HG03432 (cell line): ENCODE measurements at regions not wholly inside any gene's neighbourhood (a gene's known extent, or its start where the extent isn't known, plus 50 kb on each side); places are given as distances from the start of the nearest gene placed in this dataset.
"Not testable (repeated sequence)": the region's sequence is repeated elsewhere in the genome, so short reads cannot be mapped to it uniquely, and the experiment has no call there.

Experiments
- ATAC-seq: cut with Tn5 transposase; IDR thresholded peaks from one replicate; pipeline ENCODE4 v1.9.1; 2021; ENCODE audit warnings: mild to moderate bottlenecking, moderate library complexity; ENCODE audit not compliant: unreplicated experiment

DNA sequence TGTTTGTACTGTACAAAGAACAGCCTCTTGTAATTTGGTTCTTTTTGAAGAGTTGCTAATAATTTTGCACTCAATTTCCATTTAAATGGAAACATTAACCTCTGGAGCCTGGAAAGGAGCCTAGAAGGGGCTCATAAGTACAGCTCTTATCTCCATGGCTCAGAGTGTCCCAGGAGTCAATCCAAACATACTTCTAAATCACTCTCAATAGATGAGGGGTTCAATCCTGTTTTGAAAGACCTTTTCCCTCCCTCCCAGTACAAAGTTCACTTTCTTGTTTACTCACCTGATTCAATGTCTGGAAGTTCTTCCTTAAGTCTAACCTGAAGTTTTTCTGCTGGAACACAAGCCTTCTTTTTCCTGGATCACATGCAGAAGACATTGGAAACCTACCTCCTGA lies 273.0 kb upstream of the PLET1 start:
- no peak for ATAC-seq

DNA sequence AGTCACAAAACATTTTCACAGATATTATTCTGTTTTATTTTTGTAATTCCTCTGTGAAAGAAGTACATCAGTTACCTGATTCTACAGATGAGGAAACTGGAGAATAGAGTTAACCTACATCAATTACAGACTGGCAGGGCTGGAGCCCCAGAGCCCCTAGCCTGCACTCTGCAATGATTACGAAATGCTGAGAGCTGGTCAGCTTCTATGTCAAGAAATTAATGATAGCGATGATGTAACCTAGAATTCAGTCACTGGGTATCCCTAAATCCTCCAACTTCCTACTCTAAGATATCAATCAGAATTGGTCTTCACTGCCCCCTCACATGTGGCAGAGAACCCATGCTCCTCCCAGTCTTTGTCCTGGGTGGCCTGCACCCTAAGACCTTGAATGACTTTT lies 273.5 kb upstream of the PLET1 start:
- ATAC-seq = no peak

- ATAC-seq = no peak
These were observed 276.4 kb upstream of the PLET1 start for GRCh38 chr11:112537026-112537425.

GRCh38 chr11:112537846-112538330 lies 277.2 kb upstream of the PLET1 start:
- ATAC-seq = no peak

GRCh38 chr11:112538534-112539280 lies 278.0 kb upstream of the PLET1 start:
- ATAC-seq = no peak

GRCh38 chr11:112539281-112539555 lies 278.6 kb upstream of the PLET1 start:
- not testable (repeated sequence) for ATAC-seq

GRCh38 chr11:112539741-112540140 lies 279.1 kb upstream of the PLET1 start:
- no peak for ATAC-seq

- ATAC-seq = no peak
These were observed 279.6 kb upstream of the PLET1 start for GRCh38 chr11:112540261-112540660.

DNA sequence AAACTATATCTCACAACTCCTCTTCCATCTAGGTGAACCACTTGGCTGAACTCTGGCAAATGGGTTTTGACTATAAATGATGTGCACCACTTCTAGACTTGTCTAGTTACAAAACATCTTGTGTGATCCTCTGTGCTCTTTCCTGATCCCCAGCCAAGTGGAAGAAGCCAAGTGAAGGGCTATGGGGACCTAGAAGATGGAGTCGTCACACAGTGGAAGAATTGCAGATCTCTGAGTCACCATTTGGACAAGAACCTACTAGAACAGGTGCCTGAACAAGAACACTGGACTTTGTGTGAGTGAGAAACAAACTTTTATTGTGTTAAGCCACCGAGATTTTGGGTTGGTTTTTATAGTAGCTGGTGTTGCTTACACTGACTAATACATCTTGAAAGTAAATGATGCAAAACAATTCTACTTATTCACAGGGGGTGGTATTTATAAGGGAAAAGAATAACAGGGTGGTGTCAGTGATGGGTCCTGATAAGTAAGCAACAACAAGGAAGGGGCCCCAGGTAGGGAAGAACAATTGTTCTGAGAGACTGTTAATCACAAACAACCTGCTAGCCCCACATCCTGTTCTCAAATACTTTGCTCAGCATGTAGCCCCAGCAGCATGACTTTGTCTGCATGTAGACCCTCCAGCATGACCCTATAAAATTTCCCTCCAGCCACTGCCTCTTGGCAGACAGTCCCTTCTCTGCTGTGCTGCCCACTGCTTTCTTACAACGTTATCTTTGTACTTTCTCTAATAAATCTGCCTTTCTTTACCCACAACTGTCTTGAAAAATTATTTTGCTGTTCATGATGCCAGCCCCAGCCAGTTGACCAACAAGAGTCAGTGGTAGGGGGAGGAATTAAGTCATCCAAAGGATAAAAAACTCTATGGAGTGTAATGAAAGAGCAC lies 280.7 kb upstream of the PLET1 start:
- no peak for ATAC-seq

DNA sequence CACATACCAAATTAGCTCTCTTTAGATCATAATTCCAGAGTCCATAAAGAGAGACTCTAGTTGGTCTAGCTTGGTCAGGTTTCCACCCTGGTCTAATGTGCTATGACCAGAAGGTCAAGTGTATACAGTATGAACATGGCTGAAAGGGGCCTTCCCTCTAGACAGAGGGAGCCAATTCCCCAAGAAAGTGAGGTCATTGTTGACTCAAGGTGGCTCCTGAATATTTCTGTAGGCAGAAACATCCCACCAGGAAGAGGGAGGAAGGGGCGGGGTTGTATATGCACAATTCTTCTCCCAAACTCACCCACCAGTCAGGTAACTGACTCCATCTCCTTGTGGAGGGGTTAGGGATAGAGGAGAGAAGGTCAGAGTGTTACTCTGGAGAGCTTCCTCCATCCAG lies 281.8 kb upstream of the PLET1 start:
- ATAC-seq = no peak

- no peak for ATAC-seq
These were observed 282.7 kb upstream of the PLET1 start for GRCh38 chr11:112543390-112543789.

DNA sequence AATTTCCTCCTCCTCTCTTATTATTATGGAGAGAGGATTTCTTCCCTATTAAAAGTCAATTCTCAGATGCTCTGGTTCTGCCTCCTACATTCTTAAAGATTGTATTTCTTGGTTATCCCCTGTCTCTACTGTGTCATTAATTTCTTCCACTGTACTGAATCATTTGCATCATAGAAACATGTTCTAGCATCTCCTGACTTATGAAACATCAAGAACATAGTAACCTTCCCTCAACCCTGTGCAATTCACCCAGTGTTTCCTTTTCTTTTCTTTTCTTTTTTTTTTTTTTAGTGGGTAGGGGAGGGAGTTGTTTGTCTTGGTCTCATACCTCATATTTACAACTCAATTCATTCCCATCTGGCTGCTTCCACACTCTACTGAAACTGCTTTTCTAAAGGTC lies 288.0 kb upstream of the PLET1 start:
- ATAC-seq = no peak

GRCh38 chr11:112553205-112553731 lies 292.6 kb upstream of the PLET1 start:
- no peak for ATAC-seq

DNA sequence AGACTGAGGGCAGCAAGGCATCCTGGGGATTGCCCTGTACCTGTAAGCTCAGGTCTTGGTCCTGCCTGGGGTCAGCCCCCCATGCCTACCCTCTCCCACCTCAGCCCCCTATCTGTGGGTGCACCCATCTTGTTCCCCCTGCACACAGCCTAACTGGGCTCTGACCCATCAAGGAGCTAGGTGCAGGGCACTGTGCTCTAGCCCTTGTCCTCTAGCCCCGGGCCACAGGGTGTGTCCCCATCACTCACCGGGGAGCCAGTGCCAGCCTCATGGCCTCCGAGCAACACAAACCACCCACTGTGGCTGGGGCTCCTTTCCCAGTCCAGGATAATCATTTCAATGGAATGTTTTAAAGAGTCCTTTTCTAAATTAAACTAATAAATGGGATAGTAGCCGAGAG lies 293.9 kb upstream of the PLET1 start:
- ATAC-seq = no peak

DNA sequence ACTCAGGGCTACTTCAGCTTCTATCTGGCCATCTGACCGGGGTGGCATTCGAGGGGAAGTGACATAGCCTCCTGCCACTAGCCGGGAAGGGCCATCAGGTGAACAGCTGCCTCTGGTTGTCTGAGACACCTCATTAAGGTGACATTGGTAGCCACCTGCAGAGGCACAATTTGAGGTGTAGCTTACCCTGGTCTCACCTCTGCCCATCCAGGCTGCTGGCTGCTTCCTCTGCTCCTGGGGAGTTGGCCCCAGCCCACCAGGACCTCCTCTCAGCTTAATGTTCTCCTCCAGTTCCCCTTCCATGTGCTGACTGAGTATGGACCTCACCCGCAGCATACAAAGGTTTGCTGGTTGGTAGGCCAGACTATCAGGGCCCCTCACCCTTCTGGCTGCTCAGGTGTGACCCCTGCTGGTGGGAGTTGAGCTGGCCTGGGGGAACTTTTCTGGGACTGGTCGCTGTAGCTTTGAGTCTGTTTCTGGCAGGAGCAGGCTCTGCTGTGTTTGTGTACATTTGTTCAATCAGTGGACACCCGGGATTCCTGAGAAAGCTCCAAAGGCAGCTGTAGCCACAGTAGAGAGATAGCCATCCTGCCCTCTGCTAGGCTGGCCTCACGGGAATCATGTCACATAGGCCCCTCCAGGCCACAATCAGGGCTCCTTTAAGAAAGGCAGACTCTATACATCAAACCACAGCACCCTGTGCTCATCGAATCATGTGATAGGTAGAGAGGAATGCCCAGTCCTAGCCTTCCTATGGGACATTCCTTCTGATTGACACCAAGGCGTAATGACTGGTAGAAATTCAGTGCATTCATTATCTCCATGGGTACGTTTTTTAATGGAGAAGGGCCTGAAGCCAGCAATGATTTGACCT lies 295.1 kb upstream of the PLET1 start:
- ATAC-seq = peak; percentile 58

- no peak for ATAC-seq
These were observed 298.0 kb upstream of the PLET1 start for GRCh38 chr11:112558691-112559090.

- ATAC-seq = no peak
These were observed 303.1 kb upstream of the PLET1 start for GRCh38 chr11:112563808-112564207.

DNA sequence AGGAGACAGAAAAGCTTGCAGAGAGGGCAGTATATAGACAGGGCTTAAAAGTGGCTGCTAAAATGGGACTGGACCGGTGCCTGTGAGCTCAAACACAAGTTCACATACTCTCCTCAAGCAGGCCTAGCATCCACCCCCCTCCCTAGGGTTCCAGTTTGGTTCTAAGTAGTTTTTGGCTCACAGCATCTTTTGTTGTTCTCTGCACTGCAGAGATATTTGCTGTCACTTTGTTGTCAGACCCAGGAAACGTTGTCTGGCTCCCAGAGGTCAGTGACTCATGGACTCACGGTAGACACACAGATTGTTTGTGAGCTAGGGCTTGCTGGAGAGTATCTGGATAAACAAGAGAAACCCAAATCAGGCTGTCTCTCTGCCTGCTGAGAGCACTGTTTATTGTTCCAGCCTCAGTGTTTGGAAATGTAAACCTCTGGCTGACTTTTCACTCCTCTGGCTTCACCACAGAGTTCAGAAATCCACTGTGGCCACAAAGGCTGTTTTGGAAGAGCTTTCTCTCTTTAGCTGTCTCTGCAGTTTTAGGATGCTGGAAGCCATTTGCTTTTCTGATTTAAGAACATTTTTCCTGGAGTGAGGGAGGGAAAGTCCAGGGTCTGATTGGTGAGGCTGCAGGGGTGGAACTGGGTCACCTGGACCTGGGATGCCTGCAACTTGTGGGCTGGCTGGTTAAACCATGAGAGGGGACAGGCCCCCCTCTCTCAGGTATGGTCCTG lies 303.7 kb upstream of the PLET1 start:
- ATAC-seq = no peak

- no peak for ATAC-seq
These were observed 304.9 kb upstream of the PLET1 start for GRCh38 chr11:112565551-112565950.

DNA sequence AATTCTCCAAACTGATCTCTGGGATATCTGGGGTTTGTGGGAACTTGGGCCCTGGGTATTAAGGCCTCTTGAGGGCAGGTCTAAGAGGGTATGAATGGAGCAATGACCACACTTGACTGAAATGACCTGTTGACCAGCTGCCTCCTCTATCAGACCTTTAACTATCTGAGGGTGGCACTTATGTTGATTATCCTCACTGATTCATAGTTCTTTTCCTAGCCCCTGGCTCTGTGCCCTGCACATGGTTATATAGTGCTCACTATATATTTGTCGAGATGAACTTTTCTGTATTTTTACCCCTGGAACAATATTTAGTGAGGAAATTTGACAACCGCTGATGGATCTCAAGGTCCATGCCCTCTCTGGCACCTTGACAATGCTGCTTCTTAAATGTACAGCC lies 305.5 kb upstream of the PLET1 start:
- ATAC-seq = no peak
